CD4-positive, CD25-positive, alpha-beta regulatory T cell (primary cell): ENCODE measurements at regions not wholly inside any gene's neighbourhood (a gene's known extent, or its start where the extent isn't known, plus 50 kb on each side); places are given as distances from the start of the nearest gene placed in this dataset.

ENCODE experiments used
- ATAC-seq, 2 donors: fragments of 150-1000 bp; cut with Tn5 transposase; one replicate each; pipeline ENCODE4 v1.10.0; 2021; ENCODE audit warnings: low read depth in 2 of 2, moderate number of reproducible peaks in 2 of 2, moderate library complexity in 1 of 2
- DNase-seq, 3 donors: peaks; one replicate each; pipeline versions ENCODE4 v3.0.0 to v3.0.0-alpha.2; 2012 to 2022; ENCODE audit warnings: mixed read lengths in 1 of 3
- H3K27ac ChIP-seq: one replicate; pipeline ENCODE4 v1.7.0; 2013; ENCODE audit warnings: mild to moderate bottlenecking, low read length; ENCODE audit not compliant: insufficient read depth, poor library complexity, severe bottlenecking
- H3K27me3 ChIP-seq: one replicate; pipeline ENCODE4 v1.7.0; 2013; ENCODE audit warnings: low read length; ENCODE audit not compliant: control insufficient read depth, insufficient read depth
- H3K36me3 ChIP-seq: one replicate; pipeline ENCODE4 v1.7.0; 2013; ENCODE audit warnings: mild to moderate bottlenecking, low read length, moderate library complexity; ENCODE audit not compliant: control insufficient read depth, insufficient read depth
- H3K4me1 ChIP-seq: 2 replicates; pipeline ENCODE4 v1.7.0; 2013; ENCODE audit warnings: mild to moderate bottlenecking, low read length; ENCODE audit not compliant: insufficient read depth, control insufficient read depth, poor library complexity, severe bottlenecking
- H3K4me3 ChIP-seq: one replicate; pipeline ENCODE4 v1.7.0; 2013; ENCODE audit warnings: low read depth, mild to moderate bottlenecking, low read length, moderate library complexity
- H3K9me3 ChIP-seq, 2 experiments: 1 replicate in 1 of 2; 2 replicates in 1 of 2; pipeline ENCODE4 v1.7.0; 2013; ENCODE audit warnings: low read length in 2 of 2, mild to moderate bottlenecking in 1 of 2, moderate library complexity in 1 of 2; ENCODE audit not compliant: control insufficient read depth in 2 of 2
- H3K27ac Mint-ChIP-seq, 3 donors: one replicate each; pipeline ENCODE4 v1.8.0; 2020 to 2022; ENCODE audit warnings: mild to moderate bottlenecking in 3 of 3, mixed read lengths in 3 of 3, moderate library complexity in 2 of 3
- H3K27me3 Mint-ChIP-seq: one replicate; pipeline ENCODE4 v1.8.0; 2022; ENCODE audit warnings: mild to moderate bottlenecking, mixed read lengths
- H3K36me3 Mint-ChIP-seq: one replicate; pipeline ENCODE4 v1.8.0; 2020; ENCODE audit warnings: mixed read lengths
- H3K4me1 Mint-ChIP-seq, 4 donors: one replicate each; pipeline ENCODE4 v1.8.0; 2020 to 2022; ENCODE audit warnings: mixed read lengths in 4 of 4, mild to moderate bottlenecking in 1 of 4
- H3K4me3 Mint-ChIP-seq, 4 donors: one replicate each; pipeline ENCODE4 v1.8.0; 2020 to 2022; ENCODE audit warnings: mild to moderate bottlenecking in 4 of 4, mixed read lengths in 4 of 4, moderate library complexity in 3 of 4
- H3K9me3 Mint-ChIP-seq, 7 donors: one replicate each; pipeline ENCODE4 v1.8.0; 2020 to 2022; ENCODE audit warnings: mixed read lengths in 7 of 7, mild to moderate bottlenecking in 3 of 7, moderate library complexity in 2 of 7

- H3K4me1 ChIP-seq: no peaks in the 10 kb centered on the region
- H3K27ac ChIP-seq: no peak overlapping the region
- H3K27me3 Mint-ChIP-seq: no peaks in the 10 kb centered on the region
- no peaks in the 10 kb centered on the region for H3K27me3 ChIP-seq
- ATAC-seq (no peak), DNase-seq (no peak)
- H3K9me3 ChIP-seq: peaks cover 2 to 6% of the 10 kb centered on the region in 2 experiments
- no peaks in the 10 kb centered on the region for H3K4me1 Mint-ChIP-seq
- H3K27ac Mint-ChIP-seq: no peak overlapping the region
- H3K4me3 Mint-ChIP-seq: no peak overlapping the region
- peaks cover 0 to 26% (median 6%) of the 10 kb centered on the region in 7 donors for H3K9me3 Mint-ChIP-seq
- no peaks in the 10 kb centered on the region for H3K36me3 ChIP-seq
- H3K36me3 Mint-ChIP-seq: no peaks in the 10 kb centered on the region
- no peak overlapping the region for H3K4me3 ChIP-seq
Observed at GRCh38 chr3:94946683-94947082, 883.8 kb downstream of the NSUN3 start.

- H3K36me3 ChIP-seq: no peaks in the 10 kb centered on the region
- Mint-ChIP-seq H3K27ac (no peak overlapping the region), H3K4me3 (no peak overlapping the region), H3K36me3 (no peaks in the 10 kb centered on the region), H3K4me1 (no peaks in the 10 kb centered on the region), H3K9me3 (peaks cover 1 to 11% (median 4%) of the 10 kb centered on the region in 7 donors), H3K27me3 (no peaks in the 10 kb centered on the region)
- no peak for ATAC-seq
- no peak overlapping the region for H3K27ac ChIP-seq
- DNase-seq: no peak
- H3K9me3 ChIP-seq: peaks cover 0 to 2% of the 10 kb centered on the region in 2 experiments
- H3K4me3 ChIP-seq: no peak overlapping the region
- H3K4me1 ChIP-seq: no peaks in the 10 kb centered on the region
- H3K27me3 ChIP-seq: no peaks in the 10 kb centered on the region
Observed at GRCh38 chr3:94961423-94962100, 898.7 kb downstream of the NSUN3 start.

- peaks cover 0 to 2% of the 10 kb centered on the region in 2 experiments for H3K9me3 ChIP-seq
- ATAC-seq: no peak
- no peak overlapping the region for H3K4me3 Mint-ChIP-seq
- no peaks in the 10 kb centered on the region for H3K27me3 Mint-ChIP-seq
- peaks cover 0 to 5% (median 0%) of the 10 kb centered on the region in 4 donors for H3K4me1 Mint-ChIP-seq
- H3K36me3 ChIP-seq: no peaks in the 10 kb centered on the region
- H3K9me3 Mint-ChIP-seq: peaks cover 2 to 16% (median 6%) of the 10 kb centered on the region in 7 donors
- H3K27me3 ChIP-seq: no peaks in the 10 kb centered on the region
- H3K4me3 ChIP-seq: no peak overlapping the region
- DNase-seq: no peak
- H3K4me1 ChIP-seq: no peaks in the 10 kb centered on the region
- no peak overlapping the region for H3K27ac Mint-ChIP-seq
- no peak overlapping the region for H3K27ac ChIP-seq
- no peaks in the 10 kb centered on the region for H3K36me3 Mint-ChIP-seq
Observed at GRCh38 chr3:94965867-94966475, 903.1 kb downstream of the NSUN3 start.

- H3K4me3 Mint-ChIP-seq: no peak overlapping the region
- no peaks in the 10 kb centered on the region for H3K27me3 ChIP-seq
Observed at GRCh38 chr3:94967196-94967595, 904.3 kb downstream of the NSUN3 start.

GRCh38 chr3:94968519-94968918 lies 905.7 kb downstream of the NSUN3 start:
- no peaks in the 10 kb centered on the region for H3K4me1 ChIP-seq
- H3K27ac Mint-ChIP-seq: no peak overlapping the region
- DNase-seq: no peak
- no peaks in the 10 kb centered on the region for H3K36me3 ChIP-seq
- no peaks in the 10 kb centered on the region for H3K36me3 Mint-ChIP-seq
- no peak for ATAC-seq
- no peak overlapping the region for H3K27ac ChIP-seq
- peaks cover 0 to 5% (median 0%) of the 10 kb centered on the region in 4 donors for H3K4me1 Mint-ChIP-seq
- H3K27me3 Mint-ChIP-seq: no peaks in the 10 kb centered on the region
- H3K9me3 ChIP-seq: peaks cover 2 to 3% of the 10 kb centered on the region in 2 experiments
- no peaks in the 10 kb centered on the region for H3K27me3 ChIP-seq
- peaks cover 4 to 23% (median 6%) of the 10 kb centered on the region in 7 donors for H3K9me3 Mint-ChIP-seq
- no peak overlapping the region for H3K4me3 Mint-ChIP-seq
- H3K4me3 ChIP-seq: no peak overlapping the region

More at GRCh38 chr3:94967196-94967595, 904.3 kb downstream of the NSUN3 start:
- DNase-seq (no peak), ATAC-seq (no peak)
- Mint-ChIP-seq H3K4me1 (peaks cover 0 to 5% (median 0%) of the 10 kb centered on the region in 4 donors), H3K27ac (no peak overlapping the region), H3K27me3 (no peaks in the 10 kb centered on the region), H3K9me3 (peaks cover 4 to 22% (median 6%) of the 10 kb centered on the region in 7 donors), H3K36me3 (no peaks in the 10 kb centered on the region)
- H3K4me3 ChIP-seq: no peak overlapping the region
- no peaks in the 10 kb centered on the region for H3K36me3 ChIP-seq
- H3K27ac ChIP-seq: no peak overlapping the region
- H3K4me1 ChIP-seq: no peaks in the 10 kb centered on the region
- peaks cover 0 to 2% of the 10 kb centered on the region in 2 experiments for H3K9me3 ChIP-seq

- no peak overlapping the region for H3K27ac Mint-ChIP-seq
- Histone ChIP-seq H3K27me3 (no peaks in the 10 kb centered on the region), H3K36me3 (no peaks in the 10 kb centered on the region), H3K27ac (no peak overlapping the region), H3K4me1 (no peaks in the 10 kb centered on the region), H3K4me3 (no peak overlapping the region), H3K9me3 (peaks cover 0 to 5% of the 10 kb centered on the region in 2 experiments)
- no peaks in the 10 kb centered on the region for H3K27me3 Mint-ChIP-seq
- ATAC-seq (no peak), DNase-seq (no peak)
- peaks cover 0 to 5% (median 2%) of the 10 kb centered on the region in 4 donors for H3K4me1 Mint-ChIP-seq
- H3K9me3 Mint-ChIP-seq: peaks cover 5 to 35% (median 14%) of the 10 kb centered on the region in 7 donors
- no peak overlapping the region for H3K4me3 Mint-ChIP-seq
- H3K36me3 Mint-ChIP-seq: no peaks in the 10 kb centered on the region
Observed at GRCh38 chr3:94972066-94972465, 909.2 kb downstream of the NSUN3 start.

GRCh38 chr3:94978084-94978483 lies 915.2 kb downstream of the NSUN3 start:
- Mint-ChIP-seq H3K27ac (no peak overlapping the region), H3K36me3 (no peaks in the 10 kb centered on the region), H3K4me1 (peaks cover 0 to 4% (median 0%) of the 10 kb centered on the region in 4 donors), H3K27me3 (no peaks in the 10 kb centered on the region), H3K9me3 (peaks cover 2 to 28% (median 8%) of the 10 kb centered on the region in 7 donors), H3K4me3 (no peak overlapping the region)
- H3K27me3 ChIP-seq: no peaks in the 10 kb centered on the region
- no peak overlapping the region for H3K4me3 ChIP-seq
- no peaks in the 10 kb centered on the region for H3K4me1 ChIP-seq
- DNase-seq (peak in 1 of 3 donors; percentile 0), ATAC-seq (no peak)
- H3K9me3 ChIP-seq: peaks cover 0 to 5% of the 10 kb centered on the region in 2 experiments
- no peaks in the 10 kb centered on the region for H3K36me3 ChIP-seq
- H3K27ac ChIP-seq: no peak overlapping the region
